Peyer's patch (tissue), 4 donors: ENCODE measurements at regions not wholly inside any gene's neighbourhood (a gene's known extent, or its start where the extent isn't known, plus 50 kb on each side); places are given as distances from the start of the nearest gene placed in this dataset.

Experiments used
- CTCF ChIP-seq, 6 experiments: fragments of 450-650 bp in 4 of 6; fragments of 200-600 bp in 2 of 6; sonication (generic) in 1 of 6; IDR thresholded peaks; one replicate each; pipeline ENCODE4 v1.5.1; 2017 to 2019; ENCODE audit warnings: antibody characterized with exemption in 6 of 6, mild to moderate bottlenecking in 3 of 6, moderate library complexity in 1 of 6
- POLR2A ChIP-seq, 2 donors: fragments of 450-650 bp; IDR thresholded peaks; one replicate each; pipeline ENCODE4 v1.5.1; 2017; ENCODE audit warnings: antibody characterized with exemption in 2 of 2, mild to moderate bottlenecking in 2 of 2, moderate library complexity in 2 of 2

- TF ChIP-seq CTCF (IDR thresholded peaks at IDR 0.05), result no peak
- TF ChIP-seq POLR2A (IDR thresholded peaks at IDR 0.05), result no peak
Measured at GRCh38 chr5:89181546-89181945, 298.6 kb upstream of the MEF2C start.
